WERI-Rb-1 (cell line): ENCODE measurements at regions not wholly inside any gene's neighbourhood (a gene's known extent, or its start where the extent isn't known, plus 50 kb on each side); places are given as distances from the start of the nearest gene placed in this dataset.
"Not testable (repeated sequence)": the region's sequence is repeated elsewhere in the genome, so short reads cannot be mapped to it uniquely, and the experiment has no call there.

ENCODE experiments used
- DNase-seq: peaks from one replicate; pipeline ENCODE4 v3.0.0-alpha.2; 2020
- H3K27ac ChIP-seq: fragments of 250-450 bp; sonication (Bioruptor Pico); 2 replicates; pipeline ENCODE4 v1.5.1; 2020; ENCODE audit warnings: mild to moderate bottlenecking, moderate library complexity
- H3K27me3 ChIP-seq: fragments of 250-450 bp; sonication (Bioruptor Pico); 2 replicates; pipeline ENCODE4 v1.5.1; 2021; ENCODE audit warnings: mild to moderate bottlenecking, low read depth, moderate library complexity; ENCODE audit not compliant: insufficient read depth, severe bottlenecking
- H3K36me3 ChIP-seq: fragments of 250-450 bp; sonication (Bioruptor Pico); 2 replicates; pipeline ENCODE4 v1.5.1; 2020; ENCODE audit warnings: mild to moderate bottlenecking, moderate library complexity
- H3K4me3 ChIP-seq: 2 replicates; pipeline ENCODE4 v1.5.1; 2011; ENCODE audit warnings: low read depth, mild to moderate bottlenecking, control low read depth, low read length
- H3K9me3 ChIP-seq: fragments of 250-450 bp; sonication (Bioruptor Pico); 2 replicates; pipeline ENCODE4 v1.5.1; 2021; ENCODE audit warnings: mild to moderate bottlenecking, moderate library complexity; ENCODE audit not compliant: severe bottlenecking
- CTCF ChIP-seq: IDR thresholded peaks from 2 replicates; pipeline ENCODE4 v1.5.1; 2011; ENCODE audit warnings: low read depth, mild to moderate bottlenecking, control low read depth, inconsistent platforms, low read length

GRCh38 chr13:100790405-100790804 lies 115.8 kb upstream of the TMTC4 start:
- H3K36me3 ChIP-seq, result no peaks in the 10 kb centered on the region
- peaks cover 12% of the 10 kb centered on the region for H3K9me3 ChIP-seq
- DNase-seq, result no peak
- peaks cover 4% of the 10 kb centered on the region for H3K27me3 ChIP-seq
- no peak for TF ChIP-seq CTCF
- no peak overlapping the region for H3K4me3 ChIP-seq
- no peak overlapping the region for H3K27ac ChIP-seq

DNA sequence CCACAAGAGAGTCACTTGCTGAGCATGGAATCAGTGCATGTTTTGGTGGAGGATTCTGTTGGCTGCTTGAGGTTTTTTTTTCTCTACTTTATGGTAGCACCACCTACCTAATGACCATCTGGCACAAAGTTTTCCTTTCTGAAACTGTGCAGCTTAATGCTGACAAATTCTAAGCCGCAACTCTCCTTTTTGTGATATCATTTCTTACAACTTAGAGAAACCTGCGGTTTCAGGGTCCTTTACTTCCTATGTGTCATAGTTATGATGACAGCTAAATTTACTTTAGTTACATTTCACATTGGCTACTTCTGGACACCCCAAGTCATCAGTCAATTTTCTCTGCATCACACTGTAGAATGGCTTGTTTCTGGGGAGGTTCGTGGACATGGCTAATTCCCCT lies 115.4 kb upstream of the TMTC4 start:
- no peak for DNase-seq

DNA sequence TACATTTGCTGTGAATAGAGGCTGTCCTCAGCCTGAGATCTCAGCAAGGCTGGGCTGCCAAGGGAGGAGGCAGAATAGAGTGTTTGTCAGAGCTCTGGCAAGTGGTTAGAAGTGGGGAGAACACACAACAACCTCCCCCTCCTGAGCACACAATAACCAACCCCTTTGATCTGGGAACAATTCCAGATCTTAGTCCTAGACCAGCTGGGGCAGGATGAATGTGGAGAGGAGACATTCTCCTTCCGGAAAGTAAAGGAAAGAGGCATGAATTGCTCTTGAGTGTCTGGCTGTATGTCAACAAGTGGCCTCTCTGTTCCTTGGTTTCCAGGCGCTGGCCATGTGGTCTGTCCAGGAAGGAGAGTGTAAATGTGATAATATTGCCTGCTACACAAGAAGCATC lies 114.9 kb upstream of the TMTC4 start:
- no peak for TF ChIP-seq CTCF
- Histone ChIP-seq H3K4me3 (no peak overlapping the region), H3K36me3 (no peaks in the 10 kb centered on the region), H3K27ac (no peak overlapping the region), H3K27me3 (peaks cover 4% of the 10 kb centered on the region), H3K9me3 (peaks cover 9% of the 10 kb centered on the region)
- DNase-seq, result no peak

More for the DNA sequence above, 115.4 kb upstream of the TMTC4 start:
- H3K27me3 ChIP-seq, result peaks cover 4% of the 10 kb centered on the region
- H3K9me3 ChIP-seq, result peaks cover 12% of the 10 kb centered on the region
- no peak overlapping the region for H3K27ac ChIP-seq
- no peak for TF ChIP-seq CTCF
- no peak overlapping the region for H3K4me3 ChIP-seq
- no peaks in the 10 kb centered on the region for H3K36me3 ChIP-seq

DNA sequence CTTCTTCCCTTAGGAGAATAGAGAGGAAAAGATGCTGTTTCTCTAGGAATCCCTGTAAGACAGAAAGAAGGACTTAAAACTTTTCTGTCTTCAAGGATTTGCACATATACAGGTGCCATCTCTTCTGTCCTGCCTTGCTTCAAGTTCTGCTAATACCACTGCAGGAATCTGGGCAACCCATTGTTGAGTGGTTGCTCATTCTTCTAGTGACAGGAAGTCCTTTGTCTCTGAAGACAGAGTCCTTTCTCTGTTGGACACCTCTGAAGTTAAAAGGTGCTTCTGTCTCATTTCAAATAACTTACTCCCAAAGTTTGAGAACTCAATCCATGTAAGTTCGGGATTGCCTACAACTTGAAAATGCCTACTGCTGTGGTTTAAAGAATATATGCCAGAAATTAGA lies 114.4 kb upstream of the TMTC4 start:
- TF ChIP-seq CTCF, result no peak
- no peak for DNase-seq
- peaks cover 9% of the 10 kb centered on the region for H3K9me3 ChIP-seq
- no peaks in the 10 kb centered on the region for H3K36me3 ChIP-seq
- no peak overlapping the region for H3K4me3 ChIP-seq
- no peak overlapping the region for H3K27ac ChIP-seq
- H3K27me3 ChIP-seq, result peaks cover 7% of the 10 kb centered on the region

GRCh38 chr13:100788540-100788939 lies 113.9 kb upstream of the TMTC4 start:
- no peak for TF ChIP-seq CTCF
- no peak for DNase-seq
- Histone ChIP-seq H3K27me3 (peaks cover 7% of the 10 kb centered on the region), H3K36me3 (no peaks in the 10 kb centered on the region), H3K4me3 (no peak overlapping the region), H3K9me3 (peaks cover 6% of the 10 kb centered on the region), H3K27ac (no peak overlapping the region)

- Histone ChIP-seq H3K9me3 (no peaks in the 10 kb centered on the region), H3K27me3 (peaks cover 7% of the 10 kb centered on the region), H3K36me3 (no peaks in the 10 kb centered on the region), H3K4me3 (no peak overlapping the region), H3K27ac (no peak overlapping the region)
- no peak for DNase-seq
- no peak for TF ChIP-seq CTCF
Measured at GRCh38 chr13:100787899-100788298, 113.3 kb upstream of the TMTC4 start.

- not testable (repeated sequence) for H3K27ac ChIP-seq, DNase-seq, H3K36me3 ChIP-seq, H3K4me3 ChIP-seq, H3K9me3 ChIP-seq
- H3K27me3 ChIP-seq, result peaks cover 11% of the 10 kb centered on the region
Measured at GRCh38 chr13:100776686-100777085, 102.1 kb upstream of the TMTC4 start.
